ENCODE measurements at regions not wholly inside any gene's neighbourhood (a gene's known extent, or its start where the extent isn't known, plus 50 kb on each side); places are given as distances from the start of the nearest gene placed in this dataset.

DNA sequence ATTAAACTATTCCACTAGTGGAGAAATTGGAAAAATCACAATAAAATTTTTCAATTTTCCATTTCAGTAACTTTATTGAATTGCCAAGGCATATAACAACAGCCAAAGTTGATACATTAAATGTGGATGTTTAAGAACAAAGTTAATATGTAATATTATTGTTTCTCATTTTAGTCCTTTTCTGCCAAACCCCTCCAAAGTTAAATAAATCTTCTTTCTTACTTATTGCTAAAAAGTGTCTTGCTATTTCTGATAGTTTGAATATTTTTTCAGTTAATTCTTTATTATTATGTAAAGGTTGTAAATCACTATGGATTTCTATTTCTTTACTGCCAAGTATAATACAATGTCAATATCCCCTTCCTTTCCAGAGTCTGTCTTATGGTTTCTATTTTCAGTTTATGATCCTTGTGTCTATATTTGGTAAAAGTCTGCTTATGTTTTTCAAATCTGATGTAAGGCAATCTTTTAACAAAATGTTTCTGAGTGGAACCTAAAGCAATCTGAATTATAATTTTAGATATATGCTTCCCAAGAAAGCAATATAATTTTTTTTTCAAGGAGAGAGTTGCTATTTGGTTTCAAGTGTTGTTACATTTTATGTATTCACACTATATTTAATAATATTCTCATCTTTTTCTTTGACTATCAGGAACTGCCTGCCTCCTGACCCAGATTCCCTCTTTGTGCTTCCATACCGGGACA is 80.3 kb upstream of the RHOBTB1 start:
- TF ChIP-seq, protein P1, sequence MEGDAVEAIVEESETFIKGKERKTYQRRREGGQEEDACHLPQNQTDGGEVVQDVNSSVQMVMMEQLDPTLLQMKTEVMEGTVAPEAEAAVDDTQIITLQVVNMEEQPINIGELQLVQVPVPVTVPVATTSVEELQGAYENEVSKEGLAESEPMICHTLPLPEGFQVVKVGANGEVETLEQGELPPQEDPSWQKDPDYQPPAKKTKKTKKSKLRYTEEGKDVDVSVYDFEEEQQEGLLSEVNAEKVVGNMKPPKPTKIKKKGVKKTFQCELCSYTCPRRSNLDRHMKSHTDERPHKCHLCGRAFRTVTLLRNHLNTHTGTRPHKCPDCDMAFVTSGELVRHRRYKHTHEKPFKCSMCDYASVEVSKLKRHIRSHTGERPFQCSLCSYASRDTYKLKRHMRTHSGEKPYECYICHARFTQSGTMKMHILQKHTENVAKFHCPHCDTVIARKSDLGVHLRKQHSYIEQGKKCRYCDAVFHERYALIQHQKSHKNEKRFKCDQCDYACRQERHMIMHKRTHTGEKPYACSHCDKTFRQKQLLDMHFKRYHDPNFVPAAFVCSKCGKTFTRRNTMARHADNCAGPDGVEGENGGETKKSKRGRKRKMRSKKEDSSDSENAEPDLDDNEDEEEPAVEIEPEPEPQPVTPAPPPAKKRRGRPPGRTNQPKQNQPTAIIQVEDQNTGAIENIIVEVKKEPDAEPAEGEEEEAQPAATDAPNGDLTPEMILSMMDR (IDR thresholded peaks at IDR 0.05; ENCODE audit: insufficient read depth, low read length, poor library complexity, severe bottlenecking): no peak
- DNase-seq (ENCODE audit: extremely low read depth, insufficient read length): no peak
- Histone ChIP-seq H3K27me3 (replicated peaks; ENCODE audit: control insufficient read depth, insufficient read depth, low read length) (no peaks in the 10 kb centered on the region), H3K4me3 (replicated peaks; ENCODE audit: low read depth, low read length) (no peak overlapping the region), H3K36me3 (ENCODE audit: control insufficient read depth, insufficient read depth, low read length) (no peaks in the 10 kb centered on the region)

DNA sequence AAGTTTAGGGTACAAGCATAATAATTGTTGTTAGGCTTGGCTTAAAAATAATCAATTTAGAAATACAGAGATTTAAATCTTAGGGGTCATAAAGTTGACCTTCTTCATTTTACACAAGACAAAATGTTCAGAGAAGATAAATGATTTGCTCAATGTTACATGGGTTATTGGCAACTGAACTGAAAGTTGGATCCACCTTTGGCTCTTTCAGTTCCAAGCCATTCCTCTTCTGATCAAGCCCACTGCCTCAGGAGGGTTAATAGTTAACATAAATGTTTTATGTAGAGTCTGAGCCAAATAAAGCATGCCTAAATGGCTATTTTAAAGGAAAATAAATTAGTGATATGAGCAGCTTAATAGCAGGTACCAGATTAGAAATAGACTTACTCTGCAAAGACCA is 79.1 kb upstream of the RHOBTB1 start:
- Histone ChIP-seq H3K36me3 (ENCODE audit: control insufficient read depth, insufficient read depth, low read length) (no peaks in the 10 kb centered on the region), H3K27me3 (replicated peaks; ENCODE audit: control insufficient read depth, insufficient read depth, low read length) (no peaks in the 10 kb centered on the region), H3K4me3 (replicated peaks; ENCODE audit: low read depth, low read length) (no peak overlapping the region)
- DNase-seq (ENCODE audit: extremely low read depth, insufficient read length): no peak
- TF ChIP-seq, protein P1 (IDR thresholded peaks at IDR 0.05; ENCODE audit: insufficient read depth, low read length, poor library complexity, severe bottlenecking): no peak

DNA sequence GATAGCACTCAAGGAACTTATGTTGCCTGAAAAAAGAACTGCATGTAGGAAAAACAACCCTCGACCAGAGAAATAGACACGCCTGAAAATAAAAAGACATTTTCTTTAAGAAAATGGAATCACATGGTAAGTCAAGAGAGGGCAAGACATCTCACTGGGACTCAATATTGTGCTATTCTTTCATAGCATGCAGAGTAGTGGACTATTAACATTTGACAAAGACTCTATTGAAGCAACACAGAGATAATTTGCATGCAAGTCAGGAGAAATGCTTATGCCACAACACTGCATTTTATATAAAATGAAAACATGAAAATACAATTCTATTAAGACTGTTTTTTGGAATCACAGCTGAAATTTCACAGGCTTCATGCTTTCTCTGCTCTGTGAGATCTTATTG is 77.9 kb upstream of the RHOBTB1 start:
- no peak overlapping the region for H3K4me3 ChIP-seq (replicated peaks; ENCODE audit: low read depth, low read length)
- no peak for DNase-seq (ENCODE audit: extremely low read depth, insufficient read length)
- no peaks in the 10 kb centered on the region for H3K36me3 ChIP-seq (ENCODE audit: control insufficient read depth, insufficient read depth, low read length)
- TF ChIP-seq, protein P1 (IDR thresholded peaks at IDR 0.05; ENCODE audit: insufficient read depth, low read length, poor library complexity, severe bottlenecking): no peak
- H3K27me3 ChIP-seq (replicated peaks; ENCODE audit: control insufficient read depth, insufficient read depth, low read length): no peaks in the 10 kb centered on the region

DNA sequence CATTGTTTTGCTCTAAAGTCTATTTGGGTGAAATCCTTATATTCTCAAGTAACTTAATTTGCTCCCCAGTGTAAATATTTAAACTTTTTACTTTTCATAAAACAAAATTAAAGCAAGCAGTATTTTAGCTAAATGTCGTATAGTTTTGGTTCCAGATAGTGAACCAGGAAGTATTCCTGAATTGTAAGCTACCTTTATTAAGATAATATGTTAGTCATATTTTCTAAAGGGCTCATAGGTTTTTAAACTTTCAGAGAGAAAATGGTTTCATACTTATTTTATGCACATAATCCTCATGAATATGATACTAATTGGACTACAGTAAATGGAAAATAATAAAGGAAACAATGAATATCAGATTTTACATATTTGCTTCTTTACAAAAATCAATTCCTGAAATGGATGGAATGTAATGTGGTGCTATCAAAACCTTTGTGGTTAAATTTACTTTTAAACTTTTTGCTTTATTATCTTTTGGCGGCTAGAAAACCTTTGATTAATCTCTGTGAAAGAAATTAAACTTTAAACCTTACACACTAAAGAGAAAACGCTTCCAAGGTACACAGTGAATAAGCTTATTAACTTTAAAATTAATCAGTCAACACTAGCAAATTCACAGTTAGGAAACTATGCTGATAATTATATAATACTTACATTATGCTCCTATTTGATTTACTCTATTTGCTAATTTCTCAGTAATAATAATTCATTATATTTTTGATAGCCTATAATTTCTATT is 76.6 kb upstream of the RHOBTB1 start:
- no peak for DNase-seq (ENCODE audit: extremely low read depth, insufficient read length)
- Histone ChIP-seq H3K4me3 (replicated peaks; ENCODE audit: low read depth, low read length) (no peak overlapping the region), H3K27me3 (replicated peaks; ENCODE audit: control insufficient read depth, insufficient read depth, low read length) (no peaks in the 10 kb centered on the region), H3K36me3 (ENCODE audit: control insufficient read depth, insufficient read depth, low read length) (no peaks in the 10 kb centered on the region)
- TF ChIP-seq, protein P1 (IDR thresholded peaks at IDR 0.05; ENCODE audit: insufficient read depth, low read length, poor library complexity, severe bottlenecking): no peak

DNA sequence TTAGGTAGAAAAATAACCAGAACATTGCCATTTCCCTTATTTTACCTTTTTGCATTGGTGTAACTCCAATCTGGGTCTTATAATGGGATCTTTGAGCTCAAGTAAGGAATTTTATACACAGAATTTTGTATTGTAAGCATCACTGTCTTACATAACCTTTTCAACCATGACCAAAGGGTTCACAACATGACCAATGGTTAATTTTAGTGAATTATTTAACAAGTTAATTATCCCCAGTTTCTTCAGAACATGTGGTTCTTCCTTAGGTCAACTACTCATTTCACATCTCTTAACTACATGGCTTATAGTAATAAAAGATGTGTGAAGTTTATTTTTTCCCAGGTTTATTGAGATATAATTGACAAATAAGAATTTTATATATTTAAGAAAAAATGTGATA is 74.2 kb upstream of the RHOBTB1 start:
- TF ChIP-seq, protein P1 (IDR thresholded peaks at IDR 0.05; ENCODE audit: insufficient read depth, low read length, poor library complexity, severe bottlenecking): no peak
- DNase-seq (ENCODE audit: extremely low read depth, insufficient read length): no peak
- Histone ChIP-seq H3K4me3 (replicated peaks; ENCODE audit: low read depth, low read length) (no peak overlapping the region), H3K36me3 (ENCODE audit: control insufficient read depth, insufficient read depth, low read length) (no peaks in the 10 kb centered on the region), H3K27me3 (replicated peaks; ENCODE audit: control insufficient read depth, insufficient read depth, low read length) (no peaks in the 10 kb centered on the region)
